HepG2 (cell line): ENCODE measurements at regions not wholly inside any gene's neighbourhood (a gene's known extent, or its start where the extent isn't known, plus 50 kb on each side); places are given as distances from the start of the nearest gene placed in this dataset.

Experiments
- ATAC-seq: fragments of 200-7000 bp; cut with Tn5 transposase; 3 replicates; pipeline ENCODE4 v1.9.1; 2020; ENCODE audit warnings: mild to moderate bottlenecking, moderate library complexity
- BruUV-seq: library from RNA; stranded (reverse); fragments of 400-500 nt; replicated peaks from 2 replicates; lab custom pipeline; 2021; lab: Mats Ljungman, UMichigan
- CTCF ChIA-PET: fragments of 300-600 bp; formaldehyde crosslinking; extraction: SDS; loops from one replicate; lab custom pipeline; 2021; ENCODE audit warnings: low total read pairs, inconsistent platforms, low intra/inter-chr PET ratio; lab: Yijun Ruan, JAX
- POLR2A ChIA-PET: fragments of 350-600 bp; sonication (Branson Sonifier 250); formaldehyde crosslinking; loops from one replicate; lab custom pipeline; 2020; ENCODE audit warnings: antibody characterized with exemption, inconsistent platforms; lab: Yijun Ruan, JAX
- DNase-seq: peaks from one replicate; pipeline ENCODE4 v3.0.0-alpha.2; 2015; ENCODE audit warnings: low spot score
- FAIRE-seq: peaks from 3 replicates; lab custom pipeline; 2011; peaks lifted over from hg19 to GRCh38; lab: Jason Lieb, UNC
- H2AFZ ChIP-seq: one replicate; pipeline ENCODE4 v1.6.1; 2011; ENCODE audit warnings: low read length, inconsistent platforms
- H3K27ac ChIP-seq: fragments of 300-600 bp; 3 replicates; pipeline ENCODE4 v1.8.0; 2011; ENCODE audit warnings: mixed run types, mild to moderate bottlenecking, mixed read lengths, low read length, inconsistent platforms; ENCODE audit not compliant: insufficient read depth; ENCODE audit errors: extremely low read length
- H3K27me3 ChIP-seq, 2 experiments: fragments of 200-600 bp in 1 of 2; 2 replicates in 1 of 2; 3 replicates in 1 of 2; pipeline versions ENCODE4 v1.6.0 to v1.8.0; 2011; ENCODE audit warnings: low read length in 2 of 2, mild to moderate bottlenecking in 2 of 2, moderate library complexity in 2 of 2, inconsistent platforms in 1 of 2; ENCODE audit not compliant: insufficient read depth in 2 of 2, control insufficient read depth in 1 of 2
- H3K36me3 ChIP-seq, 2 experiments: fragments of 200-600 bp in 1 of 2; replicated peaks in 1 of 2; 2 replicates in 1 of 2; 3 replicates in 1 of 2; pipeline versions ENCODE4 v1.5.1 to v1.8.0; 2011; ENCODE audit warnings: low read length in 2 of 2, inconsistent platforms in 1 of 2; ENCODE audit not compliant: insufficient read depth in 2 of 2, control insufficient read depth in 1 of 2
- H3K4me1 ChIP-seq: 2 replicates; pipeline ENCODE4 v1.5.1; 2012; ENCODE audit warnings: low read length, inconsistent platforms; ENCODE audit not compliant: insufficient read depth
- H3K4me2 ChIP-seq: 2 replicates; pipeline ENCODE4 v1.6.0; 2011; ENCODE audit warnings: low read depth, low read length, inconsistent platforms
- H3K4me3 ChIP-seq, 3 experiments: fragments of 200-600 bp in 1 of 3; sonication (generic), shearing (Covaris generic) in 1 of 3; replicated peaks in 1 of 3; 2 replicates each; pipeline ENCODE4 v1.5.1; 2011 to 2016; ENCODE audit warnings: low read length in 3 of 3, inconsistent platforms in 2 of 3, low read depth in 2 of 3, mild to moderate bottlenecking in 2 of 3, control low read depth in 1 of 3, mixed read lengths in 1 of 3; ENCODE audit not compliant: insufficient read depth in 1 of 3
- H3K79me2 ChIP-seq: one replicate; pipeline ENCODE4 v1.6.1; 2011; ENCODE audit warnings: low read length, inconsistent platforms; ENCODE audit not compliant: insufficient read depth
- H3K9ac ChIP-seq: 2 replicates; pipeline ENCODE4 v1.6.0; 2011; ENCODE audit warnings: mild to moderate bottlenecking, low read depth, low read length, inconsistent platforms; ENCODE audit not compliant: insufficient read depth
- H3K9me3 ChIP-seq: 2 replicates; pipeline ENCODE4 v1.5.1; 2012; ENCODE audit warnings: mild to moderate bottlenecking, low read length
- H4K20me1 ChIP-seq: 2 replicates; pipeline ENCODE4 v1.6.0; 2011; ENCODE audit warnings: inconsistent platforms, mild to moderate bottlenecking, low read length, moderate library complexity; ENCODE audit not compliant: insufficient read depth
- AGO1 ChIP-seq: fragments of 200-400 bp; formaldehyde crosslinking; IDR thresholded peaks from 2 replicates; pipeline ENCODE4 v1.6.1; 2017; ENCODE audit warnings: mild to moderate bottlenecking, low read depth, low read length, moderate library complexity; ENCODE audit not compliant: poor library complexity, severe bottlenecking
- AHR ChIP-seq: IDR thresholded peaks from 2 replicates; pipeline ENCODE4 v1.6.1; 2018; ENCODE audit warnings: missing genetic modification reagents, missing compliant biosample characterization
- ATAD3A ChIP-seq: sonication (generic); formaldehyde crosslinking; IDR thresholded peaks from 2 replicates; pipeline ENCODE4 v1.4.0; 2020; ENCODE audit warnings: missing genetic modification reagents
- BORCS8-MEF2B ChIP-seq: sonication (generic); formaldehyde crosslinking; IDR thresholded peaks from 2 replicates; pipeline ENCODE4 v1.8.0; 2022; ENCODE audit warnings: mild to moderate bottlenecking, missing genetic modification reagents
- GABPB1 ChIP-seq: IDR thresholded peaks from 2 replicates; pipeline ENCODE4 v1.6.1; 2016; ENCODE audit warnings: mild to moderate bottlenecking, missing genetic modification reagents, moderate library complexity, missing compliant biosample characterization
- HNF4G ChIP-seq, 2 experiments: sonication (generic) in 1 of 2; formaldehyde crosslinking in 1 of 2; IDR thresholded peaks; 2 replicates each; pipeline versions ENCODE4 v1.4.0 to v1.6.1; 2011 to 2020; ENCODE audit warnings: borderline replicate concordance in 2 of 2, low read depth in 2 of 2, mild to moderate bottlenecking in 2 of 2, low read length in 1 of 2, missing genetic modification reagents in 1 of 2, moderate library complexity in 1 of 2
- LCORL ChIP-seq, 2 experiments: fragments of 450-650 bp in 1 of 2; sonication (generic) in 1 of 2; formaldehyde crosslinking in 1 of 2; IDR thresholded peaks; 2 replicates each; pipeline versions ENCODE4 v1.5.0 to v1.6.1; 2017 to 2020; ENCODE audit warnings: antibody characterized with exemption in 1 of 2, missing genetic modification reagents in 1 of 2
- MTF2 ChIP-seq: sonication (generic); formaldehyde crosslinking; IDR thresholded peaks from 2 replicates; pipeline ENCODE4 v1.5.0; 2020; ENCODE audit warnings: missing genetic modification reagents, borderline replicate concordance
- NFE2 ChIP-seq: sonication (generic); formaldehyde crosslinking; IDR thresholded peaks from 2 replicates; pipeline ENCODE4 v1.4.0; 2020; ENCODE audit warnings: missing genetic modification reagents
- NFE2L2 ChIP-seq: fragments of 150-350 bp; IDR thresholded peaks from 2 replicates; pipeline ENCODE4 v1.6.1; 2014; ENCODE audit warnings: low read length
- SOX13 ChIP-seq, 3 experiments: fragments of 450-650 bp in 1 of 3; sonication (generic) in 1 of 3; formaldehyde crosslinking in 1 of 3; IDR thresholded peaks in 2 of 3; conservative IDR thresholded peaks in 1 of 3; 2 replicates each; pipeline versions ENCODE4 v1.5.0 to v1.6.1; 2016 to 2020; ENCODE audit warnings: antibody characterized with exemption in 1 of 3, mild to moderate bottlenecking in 1 of 3, missing compliant biosample characterization in 1 of 3, missing genetic modification reagents in 1 of 3, moderate library complexity in 1 of 3
- TBP ChIP-seq: sonication (generic); formaldehyde crosslinking; IDR thresholded peaks from 2 replicates; pipeline ENCODE4 v1.5.0; 2020; ENCODE audit warnings: missing genetic modification reagents
- ZBTB21 ChIP-seq: sonication (generic); formaldehyde crosslinking; IDR thresholded peaks from 2 replicates; pipeline ENCODE4 v1.4.0; 2020; ENCODE audit warnings: missing genetic modification reagents
- ZMAT3 ChIP-seq: sonication (generic); formaldehyde crosslinking; conservative IDR thresholded peaks from 2 replicates; pipeline ENCODE4 v1.7.0; 2021; ENCODE audit warnings: missing genetic modification reagents
- ZNF225 ChIP-seq: sonication (generic); formaldehyde crosslinking; IDR thresholded peaks from 2 replicates; pipeline ENCODE4 v1.4.0; 2020; ENCODE audit warnings: mild to moderate bottlenecking, missing genetic modification reagents
- ZNF460 ChIP-seq: sonication (generic); formaldehyde crosslinking; IDR thresholded peaks from 2 replicates; pipeline ENCODE4 v1.5.1; 2020; ENCODE audit warnings: missing genetic modification reagents, mild to moderate bottlenecking, borderline replicate concordance
- ZNF543 ChIP-seq: sonication (generic); formaldehyde crosslinking; IDR thresholded peaks from 2 replicates; pipeline ENCODE4 v1.4.0; 2020; ENCODE audit warnings: mild to moderate bottlenecking, missing genetic modification reagents
- ZNF724P ChIP-seq: sonication (generic); formaldehyde crosslinking; IDR thresholded peaks from 2 replicates; pipeline ENCODE4 v1.8.0; 2022; ENCODE audit warnings: missing genetic modification reagents, borderline replicate concordance
- WGBS: methylation state at CpG from one replicate; pipeline ENCODE4 v1.1.6; 2017; ENCODE audit warnings: low lambda C conversion rate; 5-methylcytosine and 5-hydroxymethylcytosine counted together
- in situ Hi-C: cut with HindIII; loops from 2 replicates; pipeline ENCODE4 v1.10.0; 2017; ENCODE audit warnings: low pct_unique_long_range_greater_than_20kb; ENCODE audit not compliant: extremely low pct_ligation_motif_present
- intact Hi-C: fragments of 100-400 bp; cut with micrococcal nuclease; formaldehyde crosslinking; loops from one replicate; pipeline ENCODE4 v1.10.0; 2022; ENCODE audit not compliant: unreplicated experiment
- TF ChIP-seq, protein P1 (sequence below): sonication (generic); formaldehyde crosslinking; IDR thresholded peaks from 2 replicates; pipeline ENCODE4 v1.4.0; 2020; ENCODE audit warnings: missing genetic modification reagents
- TF ChIP-seq, protein P2 (sequence below): sonication (generic); formaldehyde crosslinking; IDR thresholded peaks from 2 replicates; pipeline ENCODE4 v1.4.0; 2020; ENCODE audit warnings: mild to moderate bottlenecking, missing genetic modification reagents

DNA sequence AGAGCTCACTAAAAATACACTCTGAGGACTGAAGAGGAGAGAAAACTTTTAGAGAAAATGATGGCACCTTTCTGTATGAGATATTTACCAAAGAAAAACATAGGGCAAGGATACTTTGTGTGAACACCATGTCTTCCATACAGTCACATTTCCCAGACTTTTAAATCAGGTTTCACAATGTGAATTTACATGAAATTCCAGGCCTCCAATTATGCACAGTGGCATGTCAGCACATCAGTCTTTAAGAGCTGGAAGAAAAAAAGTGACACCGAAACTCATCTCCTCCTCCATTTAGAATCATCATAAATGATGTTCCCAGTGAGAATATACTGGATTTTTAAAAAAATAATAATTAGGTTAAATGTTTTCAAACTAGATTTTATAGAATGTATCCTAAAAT, 232.2 kb upstream of the UBASH3B start:
- no peaks in the 10 kb centered on the region for H4K20me1 ChIP-seq
- no peak for FAIRE-seq
- no peak overlapping the region for H3K27ac ChIP-seq
- POLR2A ChIA-PET = no interaction called here
- no peaks in the 10 kb centered on the region for H3K36me3 ChIP-seq
- H3K79me2 ChIP-seq = no peaks in the 10 kb centered on the region
- ATAC-seq = no peak
- no peaks in the 10 kb centered on the region for H3K9me3 ChIP-seq
- no peak overlapping the region for H3K4me3 ChIP-seq
- CTCF ChIA-PET = no interaction called here
- no peak overlapping the region for H3K4me2 ChIP-seq
- no peak overlapping the region for H3K9ac ChIP-seq
- intact Hi-C loops = no loop called here
- no TSS peak for BruUV-seq
- no peak for TF ChIP-seq NFE2L2
- TF ChIP-seq ZNF724P (CRISPR knock-in tag) = no peak
- no peak for TF ChIP-seq MTF2 (CRISPR knock-in tag)
- no peak for TF ChIP-seq AHR
- TF ChIP-seq, protein P1, sequence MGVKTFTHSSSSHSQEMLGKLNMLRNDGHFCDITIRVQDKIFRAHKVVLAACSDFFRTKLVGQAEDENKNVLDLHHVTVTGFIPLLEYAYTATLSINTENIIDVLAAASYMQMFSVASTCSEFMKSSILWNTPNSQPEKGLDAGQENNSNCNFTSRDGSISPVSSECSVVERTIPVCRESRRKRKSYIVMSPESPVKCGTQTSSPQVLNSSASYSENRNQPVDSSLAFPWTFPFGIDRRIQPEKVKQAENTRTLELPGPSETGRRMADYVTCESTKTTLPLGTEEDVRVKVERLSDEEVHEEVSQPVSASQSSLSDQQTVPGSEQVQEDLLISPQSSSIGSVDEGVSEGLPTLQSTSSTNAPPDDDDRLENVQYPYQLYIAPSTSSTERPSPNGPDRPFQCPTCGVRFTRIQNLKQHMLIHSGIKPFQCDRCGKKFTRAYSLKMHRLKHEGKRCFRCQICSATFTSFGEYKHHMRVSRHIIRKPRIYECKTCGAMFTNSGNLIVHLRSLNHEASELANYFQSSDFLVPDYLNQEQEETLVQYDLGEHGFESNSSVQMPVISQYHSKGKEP (CRISPR knock-in tag) = no peak
- TF ChIP-seq ATAD3A = no peak
- TF ChIP-seq BORCS8-MEF2B (CRISPR knock-in tag) = no peak
- TF ChIP-seq ZNF225 = no peak
- no peak for TF ChIP-seq GABPB1 (CRISPR knock-in tag)
- in situ Hi-C loops = no loop called here
- WGBS = 77% methylated on average over 1 of the region's 1 CpG
- DNase-seq = no peak
- H2AFZ ChIP-seq = no peak overlapping the region
- H3K4me1 ChIP-seq = no peaks in the 10 kb centered on the region
- H3K27me3 ChIP-seq = no peaks in the 10 kb centered on the region

DNA sequence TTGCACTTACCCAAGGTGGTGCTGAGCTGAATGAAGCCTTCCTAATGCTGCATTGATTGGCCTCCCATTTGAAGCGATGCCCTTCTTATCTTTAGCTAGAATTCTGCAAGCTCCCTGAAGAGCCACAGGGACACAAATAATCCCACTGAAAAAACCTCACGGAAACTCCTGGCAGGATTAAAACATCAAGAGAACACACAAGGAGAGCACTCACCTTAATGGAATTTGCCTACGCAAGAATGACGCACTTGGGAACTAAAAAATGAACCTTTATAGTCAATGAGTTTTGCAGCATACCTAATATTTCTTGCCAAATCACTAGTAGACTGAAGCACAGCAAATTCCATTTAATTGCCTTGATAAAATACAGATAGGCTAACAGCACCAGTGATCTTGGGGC, 232.8 kb upstream of the UBASH3B start:
- no peak overlapping the region for H3K4me2 ChIP-seq
- FAIRE-seq (no peak), DNase-seq (no peak), ATAC-seq (no peak)
- no peaks in the 10 kb centered on the region for H3K79me2 ChIP-seq
- in situ Hi-C loops = no loop called here
- ChIA-PET POLR2A (no interaction called here), CTCF (no interaction called here)
- BruUV-seq = no TSS peak
- intact Hi-C loops = no loop called here
- H3K4me1 ChIP-seq = no peaks in the 10 kb centered on the region
- 25% methylated on average over 4 of the region's 4 CpGs for WGBS
- no peak overlapping the region for H3K4me3 ChIP-seq
- no peak overlapping the region for H3K27ac ChIP-seq
- no peak overlapping the region for H2AFZ ChIP-seq
- no peaks in the 10 kb centered on the region for H3K9me3 ChIP-seq
- no peaks in the 10 kb centered on the region for H3K36me3 ChIP-seq
- H3K9ac ChIP-seq = no peak overlapping the region
- H4K20me1 ChIP-seq = no peaks in the 10 kb centered on the region
- H3K27me3 ChIP-seq = no peaks in the 10 kb centered on the region
- TF ChIP-seq ZNF460 (CRISPR knock-in tag) (no peak), AGO1 (no peak), ZBTB21 (CRISPR knock-in tag) (no peak), ZMAT3 (CRISPR knock-in tag) (no peak), ZNF543 (no peak), SOX13 (IDR thresholded peaks at IDR 0.05) (no peak), SOX13 (CRISPR knock-in tag; conservative IDR thresholded peaks at IDR 0.05 in 1 of 2, IDR thresholded peaks at IDR 0.05 in 1 of 2) (no peak), LCORL (IDR thresholded peaks at IDR 0.05) (no peak), LCORL (CRISPR knock-in tag; IDR thresholded peaks at IDR 0.05) (no peak), NFE2 (no peak), HNF4G (IDR thresholded peaks at IDR 0.05; ENCODE audit: borderline replicate concordance, low read depth, low read length) (no peak), HNF4G (CRISPR knock-in tag; IDR thresholded peaks at IDR 0.05; ENCODE audit: borderline replicate concordance, low read depth) (no peak), TBP (CRISPR knock-in tag) (no peak)
- TF ChIP-seq, protein P2, sequence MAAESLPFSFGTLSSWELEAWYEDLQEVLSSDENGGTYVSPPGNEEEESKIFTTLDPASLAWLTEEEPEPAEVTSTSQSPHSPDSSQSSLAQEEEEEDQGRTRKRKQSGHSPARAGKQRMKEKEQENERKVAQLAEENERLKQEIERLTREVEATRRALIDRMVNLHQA (CRISPR knock-in tag) = no peak
